Breast epithelium (tissue), 4 donors: ENCODE measurements at regions not wholly inside any gene's neighbourhood (a gene's known extent, or its start where the extent isn't known, plus 50 kb on each side); places are given as distances from the start of the nearest gene placed in this dataset.

ENCODE experiments used
- DNase-seq, 2 donors: peaks; one replicate each; pipeline ENCODE4 v3.0.0-alpha.2; 2019; ENCODE audit warnings: low spot score in 2 of 2
- H3K27ac ChIP-seq, 2 donors: fragments of 200-600 bp; sonication (generic) in 1 of 2; one replicate each; pipeline ENCODE4 v1.5.1; 2016 to 2019; ENCODE audit warnings: mild to moderate bottlenecking in 1 of 2
- H3K27me3 ChIP-seq, 2 donors: fragments of 200-600 bp; sonication (generic) in 1 of 2; one replicate each; pipeline versions ENCODE4 v1.5.1 to v1.6.0; 2017 to 2019; ENCODE audit warnings: control low read depth in 1 of 2, mild to moderate bottlenecking in 1 of 2
- H3K36me3 ChIP-seq: fragments of 200-600 bp; one replicate; pipeline ENCODE4 v1.5.1; 2019
- H3K4me1 ChIP-seq, 2 donors: fragments of 200-600 bp; sonication (generic); one replicate each; pipeline ENCODE4 v1.5.1; 2016 to 2019; ENCODE audit warnings: control low read depth in 1 of 2
- H3K4me3 ChIP-seq, 3 donors: fragments of 200-600 bp; sonication (generic); 1 replicate in 2 of 3; 2 replicates in 1 of 3; pipeline ENCODE4 v1.5.1; 2016 to 2019; ENCODE audit warnings: mild to moderate bottlenecking in 3 of 3, moderate library complexity in 2 of 3
- H3K9me3 ChIP-seq, 2 donors: fragments of 200-600 bp; sonication (generic) in 1 of 2; one replicate each; pipeline ENCODE4 v1.5.1; 2016 to 2019; ENCODE audit warnings: control low read depth in 1 of 2
- CTCF ChIP-seq, 3 donors: fragments of 450-650 bp; IDR thresholded peaks; one replicate each; pipeline ENCODE4 v1.5.1; 2016 to 2017; ENCODE audit warnings: antibody characterized with exemption in 3 of 3, mild to moderate bottlenecking in 3 of 3, moderate library complexity in 3 of 3
- POLR2A ChIP-seq: fragments of 450-650 bp; IDR thresholded peaks from one replicate; pipeline ENCODE4 v1.6.1; 2016; ENCODE audit warnings: antibody characterized with exemption, mild to moderate bottlenecking, moderate library complexity
- POLR2AphosphoS5 ChIP-seq, 3 donors: sonication (generic); formaldehyde crosslinking; IDR thresholded peaks; one replicate each; pipeline ENCODE4 v1.6.1; 2017; ENCODE audit warnings: antibody characterized with exemption in 3 of 3
- intact Hi-C: fragments of 100-400 bp; cut with DNase I; formaldehyde crosslinking; loops from one replicate; pipeline ENCODE4 v1.15.1; 2023; ENCODE audit warnings: low total_unique reads

GRCh38 chr2:236840215-236840614 is 245.5 kb upstream of the COPS8 start:
- Histone ChIP-seq H3K27ac (peak overlapping the region in 1 of 2 donors; percentile 9), H3K9me3 (peaks cover 4 to 5% of the 10 kb centered on the region in 2 donors), H3K4me3 (no peak overlapping the region), H3K36me3 (no peaks in the 10 kb centered on the region), H3K4me1 (no peaks in the 10 kb centered on the region), H3K27me3 (no peaks in the 10 kb centered on the region)
- intact Hi-C loops: no loop called here
- TF ChIP-seq POLR2A (no peak), POLR2AphosphoS5 (IDR thresholded peaks at IDR 0.05) (no peak), CTCF (IDR thresholded peaks at IDR 0.05) (no peak)
- no peak for DNase-seq

- intact Hi-C loops: no loop called here
- no peaks in the 10 kb centered on the region for H3K36me3 ChIP-seq
- H3K4me1 ChIP-seq: no peaks in the 10 kb centered on the region
- H3K27me3 ChIP-seq: no peaks in the 10 kb centered on the region
- no peak for DNase-seq
- H3K4me3 ChIP-seq: no peak overlapping the region
- no peaks in the 10 kb centered on the region for H3K9me3 ChIP-seq
- no peak for TF ChIP-seq CTCF (IDR thresholded peaks at IDR 0.05)
- TF ChIP-seq POLR2AphosphoS5 (IDR thresholded peaks at IDR 0.05): no peak
- peak overlapping the region in 1 of 2 donors; percentile 9 for H3K27ac ChIP-seq
These were observed 244.8 kb upstream of the COPS8 start for GRCh38 chr2:236840857-236841256.

DNA sequence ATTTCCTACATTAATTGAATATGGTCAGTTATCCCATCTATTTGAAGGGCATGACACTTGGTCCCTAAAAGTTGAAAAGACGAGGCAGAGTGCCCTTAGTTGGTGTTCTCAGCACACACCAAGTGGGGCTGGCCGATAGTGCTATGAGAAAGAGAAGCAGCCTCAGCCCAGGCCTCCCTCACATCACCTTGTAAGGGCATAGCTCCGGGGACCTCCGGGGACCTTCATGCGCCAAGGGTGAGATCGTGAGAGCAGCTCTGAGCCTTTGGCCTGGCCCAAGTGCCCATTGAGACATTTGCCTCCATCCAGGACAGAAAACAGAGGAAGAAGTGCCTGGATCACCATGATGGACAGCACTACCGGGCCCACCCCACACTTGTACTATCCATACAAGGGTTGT is 244.3 kb upstream of the COPS8 start:
- H3K27ac ChIP-seq: peak overlapping the region in 1 of 2 donors; percentile 10
- H3K4me3 ChIP-seq: no peak overlapping the region
- no peaks in the 10 kb centered on the region for H3K27me3 ChIP-seq
- intact Hi-C loops: no loop called here
- no peaks in the 10 kb centered on the region for H3K36me3 ChIP-seq
- no peaks in the 10 kb centered on the region for H3K9me3 ChIP-seq
- no peak for DNase-seq
- TF ChIP-seq CTCF (IDR thresholded peaks at IDR 0.05) (no peak), POLR2A (no peak)
- no peaks in the 10 kb centered on the region for H3K4me1 ChIP-seq

DNA sequence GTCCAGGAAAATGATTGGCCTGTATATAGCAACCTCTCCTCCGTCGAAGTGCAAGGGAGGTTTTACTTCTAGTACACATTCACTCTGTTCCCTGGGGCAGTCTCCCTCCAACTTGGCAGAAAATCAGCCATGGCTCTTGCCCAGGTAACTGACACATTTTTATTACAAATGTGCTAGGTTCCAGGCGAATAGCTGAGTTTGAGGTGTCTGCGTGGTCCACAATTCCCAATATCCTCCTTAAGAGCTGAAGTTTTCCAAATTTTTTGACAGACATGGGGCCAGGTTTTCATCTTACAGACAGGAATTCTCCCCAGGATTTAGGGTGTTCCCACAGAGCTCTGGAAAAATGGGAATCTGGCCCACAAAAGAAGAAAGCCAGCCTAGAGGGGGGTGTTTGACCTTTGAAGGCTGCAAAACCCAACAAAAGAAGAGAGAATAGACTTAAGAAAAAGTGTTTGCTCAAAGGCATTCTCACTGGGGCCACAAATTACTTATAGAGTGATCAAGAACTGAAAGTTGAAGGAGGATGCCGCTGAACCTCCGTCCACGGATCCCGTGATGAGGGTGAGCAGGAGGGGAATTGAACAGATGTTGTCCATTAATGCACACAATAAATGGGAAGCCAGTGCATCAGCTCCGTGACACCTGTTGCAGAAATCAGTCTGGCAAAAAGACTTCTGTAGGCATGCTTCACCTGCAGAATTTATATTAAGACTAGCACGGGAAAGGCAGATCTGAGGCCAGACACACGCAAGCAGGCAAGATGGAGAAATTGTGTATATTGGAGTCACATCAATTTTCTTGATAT is 242.3 kb upstream of the COPS8 start:
- Histone ChIP-seq H3K9me3 (no peaks in the 10 kb centered on the region), H3K4me3 (no peak overlapping the region), H3K36me3 (no peaks in the 10 kb centered on the region), H3K4me1 (no peaks in the 10 kb centered on the region), H3K27ac (no peak overlapping the region), H3K27me3 (no peaks in the 10 kb centered on the region)
- intact Hi-C loops: no loop called here
- peak in 1 of 2 donors; percentile 22 for DNase-seq
- TF ChIP-seq CTCF (IDR thresholded peaks at IDR 0.05): no peak
- TF ChIP-seq POLR2A: no peak
- TF ChIP-seq POLR2AphosphoS5 (IDR thresholded peaks at IDR 0.05): no peak

- no peak for TF ChIP-seq POLR2AphosphoS5 (IDR thresholded peaks at IDR 0.05)
- no peak for TF ChIP-seq CTCF (IDR thresholded peaks at IDR 0.05)
- no peak for TF ChIP-seq POLR2A
- H3K4me3 ChIP-seq: no peak overlapping the region
- H3K27ac ChIP-seq: no peak overlapping the region
- H3K36me3 ChIP-seq: no peaks in the 10 kb centered on the region
- intact Hi-C loops: no loop called here
- H3K9me3 ChIP-seq: no peaks in the 10 kb centered on the region
- H3K27me3 ChIP-seq: no peaks in the 10 kb centered on the region
- H3K4me1 ChIP-seq: no peaks in the 10 kb centered on the region
- no peak for DNase-seq
These were observed 241.0 kb upstream of the COPS8 start for GRCh38 chr2:236844711-236845110.
